Astrocyte (in vitro differentiated cells and primary cell): ENCODE measurements at regions not wholly inside any gene's neighbourhood (a gene's known extent, or its start where the extent isn't known, plus 50 kb on each side); places are given as distances from the start of the nearest gene placed in this dataset.

ENCODE experiments used
- DNase-seq: peaks from one replicate; pipeline ENCODE4 v3.0.0-alpha.2; 2010; ENCODE audit warnings: low read depth
- FAIRE-seq: peaks from 2 replicates; lab custom pipeline; 2011; peaks lifted over from hg19 to GRCh38; lab: Jason Lieb, UNC
- H2AFZ ChIP-seq: 2 replicates; pipeline ENCODE4 v1.6.0; 2012; ENCODE audit warnings: low read depth, low read length, inconsistent platforms
- H3K27ac ChIP-seq: 2 replicates; pipeline ENCODE4 v1.5.1; 2011; ENCODE audit warnings: low read depth, low read length, inconsistent platforms
- H3K27me3 ChIP-seq: 2 replicates; pipeline ENCODE4 v1.6.0; 2011; ENCODE audit warnings: low read length, inconsistent platforms; ENCODE audit not compliant: insufficient read depth
- H3K36me3 ChIP-seq: 2 replicates; pipeline ENCODE4 v1.5.1; 2011; ENCODE audit warnings: low read length, inconsistent platforms; ENCODE audit not compliant: insufficient read depth
- H3K4me1 ChIP-seq: 2 replicates; pipeline ENCODE4 v1.5.1; 2011; ENCODE audit warnings: low read length, inconsistent platforms; ENCODE audit not compliant: insufficient read depth
- H3K4me2 ChIP-seq: 2 replicates; pipeline ENCODE4 v1.6.0; 2012; ENCODE audit warnings: low read length, inconsistent platforms
- H3K4me3 ChIP-seq: 2 replicates; pipeline ENCODE4 v1.5.1; 2011; ENCODE audit warnings: low read depth, mild to moderate bottlenecking, low read length, inconsistent platforms; ENCODE audit not compliant: insufficient read depth
- H3K79me2 ChIP-seq: 2 replicates; pipeline ENCODE4 v1.6.0; 2012; ENCODE audit warnings: mild to moderate bottlenecking, low read length, inconsistent platforms; ENCODE audit not compliant: insufficient read depth
- H3K9ac ChIP-seq: 2 replicates; pipeline ENCODE4 v1.6.0; 2012; ENCODE audit warnings: mild to moderate bottlenecking, low read length, inconsistent platforms
- H3K9me3 ChIP-seq: 2 replicates; pipeline ENCODE4 v1.5.1; 2012; ENCODE audit warnings: low read depth, mild to moderate bottlenecking, low read length, inconsistent platforms; ENCODE audit not compliant: insufficient read depth
- H4K20me1 ChIP-seq: 2 replicates; pipeline ENCODE4 v1.6.0; 2012; ENCODE audit warnings: low read length, inconsistent platforms; ENCODE audit not compliant: insufficient read depth
- H3K27ac Mint-ChIP-seq: one replicate; pipeline ENCODE4 v1.8.0; 2021; ENCODE audit warnings: mild to moderate bottlenecking, mixed read lengths; ENCODE audit not compliant: unreplicated experiment
- H3K27me3 Mint-ChIP-seq: one replicate; pipeline ENCODE4 v1.8.0; 2021; ENCODE audit warnings: low read depth, mixed read lengths; ENCODE audit not compliant: unreplicated experiment
- H3K36me3 Mint-ChIP-seq: one replicate; pipeline ENCODE4 v1.8.0; 2021; ENCODE audit warnings: low read depth, mixed read lengths; ENCODE audit not compliant: unreplicated experiment
- H3K4me1 Mint-ChIP-seq: one replicate; pipeline ENCODE4 v1.8.0; 2021; ENCODE audit warnings: low read depth, mixed read lengths; ENCODE audit not compliant: unreplicated experiment
- H3K4me3 Mint-ChIP-seq: one replicate; pipeline ENCODE4 v1.8.0; 2021; ENCODE audit warnings: mild to moderate bottlenecking, moderate library complexity, mixed read lengths; ENCODE audit not compliant: unreplicated experiment
- H3K9me3 Mint-ChIP-seq: one replicate; pipeline ENCODE4 v1.8.0; 2021; ENCODE audit warnings: mild to moderate bottlenecking, mixed read lengths; ENCODE audit not compliant: unreplicated experiment
- CTCF ChIP-seq: IDR thresholded peaks from 2 replicates; pipeline ENCODE4 v1.5.1; 2011; ENCODE audit warnings: low read depth, mild to moderate bottlenecking, inconsistent platforms, low read length, moderate library complexity; ENCODE audit not compliant: insufficient read depth
- EZH2 ChIP-seq: IDR thresholded peaks from 2 replicates; pipeline ENCODE4 v1.6.1; 2012; ENCODE audit warnings: mild to moderate bottlenecking, low read length, inconsistent platforms; ENCODE audit not compliant: insufficient read depth

- Histone ChIP-seq H3K79me2 (no peaks in the 10 kb centered on the region), H2AFZ (no peak overlapping the region), H3K27ac (no peak overlapping the region), H3K4me2 (no peak overlapping the region), H3K4me1 (no peaks in the 10 kb centered on the region), H3K9ac (no peak overlapping the region), H3K9me3 (peaks cover 20% of the 10 kb centered on the region), H3K4me3 (no peak overlapping the region), H3K27me3 (no peaks in the 10 kb centered on the region), H3K36me3 (no peaks in the 10 kb centered on the region), H4K20me1 (no peaks in the 10 kb centered on the region)
- Mint-ChIP-seq H3K4me3 (no peak overlapping the region), H3K27me3 (peaks cover 10% of the 10 kb centered on the region), H3K4me1 (peaks cover 7% of the 10 kb centered on the region), H3K27ac (no peak overlapping the region), H3K9me3 (peaks cover 5% of the 10 kb centered on the region), H3K36me3 (no peaks in the 10 kb centered on the region)
- FAIRE-seq, result no peak
- TF ChIP-seq CTCF (no peak), EZH2 (no peak)
- no peak for DNase-seq
Observed at GRCh38 chr10:131758939-131759301, 141.9 kb upstream of the PPP2R2D start.

GRCh38 chr10:131759347-131759746, 141.5 kb upstream of the PPP2R2D start:
- no peaks in the 10 kb centered on the region for H3K36me3 Mint-ChIP-seq
- Histone ChIP-seq H3K4me2 (no peak overlapping the region), H4K20me1 (no peaks in the 10 kb centered on the region), H2AFZ (no peak overlapping the region), H3K27me3 (no peaks in the 10 kb centered on the region), H3K79me2 (no peaks in the 10 kb centered on the region), H3K9me3 (peaks cover 18% of the 10 kb centered on the region), H3K9ac (no peak overlapping the region), H3K36me3 (no peaks in the 10 kb centered on the region), H3K4me3 (no peak overlapping the region), H3K4me1 (no peaks in the 10 kb centered on the region), H3K27ac (no peak overlapping the region)
- H3K9me3 Mint-ChIP-seq, result peaks cover 5% of the 10 kb centered on the region
- no peak overlapping the region for H3K27ac Mint-ChIP-seq
- peaks cover 7% of the 10 kb centered on the region for H3K4me1 Mint-ChIP-seq
- no peak for TF ChIP-seq EZH2
- TF ChIP-seq CTCF, result no peak
- peaks cover 10% of the 10 kb centered on the region for H3K27me3 Mint-ChIP-seq
- DNase-seq (no peak), FAIRE-seq (no peak)
- no peak overlapping the region for H3K4me3 Mint-ChIP-seq

GRCh38 chr10:131760416-131761166, 140.2 kb upstream of the PPP2R2D start:
- peaks cover 18% of the 10 kb centered on the region for H3K9me3 ChIP-seq
- H3K27me3 ChIP-seq, result no peaks in the 10 kb centered on the region
- no peak for TF ChIP-seq CTCF
- TF ChIP-seq EZH2, result no peak
- no peaks in the 10 kb centered on the region for H3K79me2 ChIP-seq
- no peaks in the 10 kb centered on the region for H3K36me3 ChIP-seq
- H3K4me3 ChIP-seq, result no peak overlapping the region
- no peak overlapping the region for H3K27ac ChIP-seq
- Mint-ChIP-seq H3K4me3 (no peak overlapping the region), H3K9me3 (peaks cover 5% of the 10 kb centered on the region), H3K36me3 (no peaks in the 10 kb centered on the region), H3K4me1 (peaks cover 3% of the 10 kb centered on the region), H3K27ac (no peak overlapping the region), H3K27me3 (peaks cover 17% of the 10 kb centered on the region)
- no peak overlapping the region for H3K9ac ChIP-seq
- no peak overlapping the region for H2AFZ ChIP-seq
- no peak overlapping the region for H3K4me2 ChIP-seq
- H4K20me1 ChIP-seq, result no peaks in the 10 kb centered on the region
- FAIRE-seq, result no peak
- DNase-seq, result no peak
- H3K4me1 ChIP-seq, result no peaks in the 10 kb centered on the region
